Stomach (tissue), 8 donors: ENCODE measurements at regions not wholly inside any gene's neighbourhood (a gene's known extent, or its start where the extent isn't known, plus 50 kb on each side); places are given as distances from the start of the nearest gene placed in this dataset.
A peak's percentile ranks its signal among the peaks of the same experiment; 100 is the strongest.

Experiments
- DNase-seq, 2 donors: peaks; one replicate each; pipeline versions ENCODE4 v3.0.0 to v3.0.0-alpha.2; 2013 to 2019
- H3K27ac ChIP-seq, 5 donors: fragments of 200-600 bp in 4 of 5; sonication (generic) in 4 of 5; one replicate each; pipeline ENCODE4 v1.5.1; 2013 to 2019; ENCODE audit warnings: mild to moderate bottlenecking in 1 of 5, moderate library complexity in 1 of 5
- H3K27me3 ChIP-seq, 3 donors: fragments of 200-600 bp; sonication (generic); one replicate each; pipeline ENCODE4 v1.5.1; 2017 to 2019; ENCODE audit warnings: mixed run types in 1 of 3
- H3K36me3 ChIP-seq, 4 donors: fragments of 200-600 bp; sonication (generic); 1 replicate in 3 of 4; 2 replicates in 1 of 4; pipeline ENCODE4 v1.5.1; 2016 to 2019
- H3K4me1 ChIP-seq, 4 donors: fragments of 200-600 bp; sonication (generic); one replicate each; pipeline ENCODE4 v1.5.1; 2016 to 2019
- H3K4me3 ChIP-seq, 4 donors: fragments of 200-600 bp; sonication (generic) in 3 of 4; one replicate each; pipeline ENCODE4 v1.5.1; 2016 to 2019; ENCODE audit warnings: mild to moderate bottlenecking in 1 of 4
- H3K9me3 ChIP-seq, 4 donors: fragments of 200-600 bp; sonication (generic); one replicate each; pipeline ENCODE4 v1.5.1; 2016 to 2019
- CTCF ChIP-seq, 7 experiments: fragments of 450-650 bp in 4 of 7; fragments of 200-600 bp in 3 of 7; sonication (generic) in 3 of 7; IDR thresholded peaks; one replicate each; pipeline ENCODE4 v1.5.1; 2016 to 2019; ENCODE audit warnings: antibody characterized with exemption in 7 of 7, control low read depth in 2 of 7, mild to moderate bottlenecking in 1 of 7
- EP300 ChIP-seq: sonication (generic); formaldehyde crosslinking; IDR thresholded peaks from one replicate; pipeline ENCODE4 v1.6.1; 2017; ENCODE audit warnings: antibody characterized with exemption
- POLR2A ChIP-seq, 4 donors: fragments of 450-650 bp; IDR thresholded peaks; one replicate each; pipeline ENCODE4 v1.6.1; 2016; ENCODE audit warnings: antibody characterized with exemption in 4 of 4, control low read depth in 2 of 4, mild to moderate bottlenecking in 1 of 4, moderate library complexity in 1 of 4
- POLR2AphosphoS5 ChIP-seq, 3 donors: sonication (generic); formaldehyde crosslinking; IDR thresholded peaks; one replicate each; pipeline ENCODE4 v1.6.1; 2016; ENCODE audit warnings: antibody characterized with exemption in 3 of 3
- WGBS, 5 donors: extraction: QIAGEN DNeasy Blood & Tissue Kit in 3 of 5; methylation state at CpG; one replicate each; pipeline versions ENCODE4 v1.1.5 to v1.1.7; 2013 to 2018; 5-methylcytosine and 5-hydroxymethylcytosine counted together
- intact Hi-C: fragments of 100-400 bp; cut with DNase I; formaldehyde crosslinking; loops from one replicate; pipeline ENCODE4 v1.15.1; 2023; ENCODE audit warnings: low total_unique reads
- donor health status: healthy with polysubstance abuse.
- donor health status: Bipolar disorder and iron deficiency.
- donor health status: healthy.

GRCh38 chr9:89776795-89777525 is 172.1 kb downstream of the GADD45G start:
- Histone ChIP-seq H3K4me3 (no peak overlapping the region), H3K36me3 (no peaks in the 10 kb centered on the region), H3K4me1 (peaks cover 0 to 20% (median 9%) of the 10 kb centered on the region in 4 donors), H3K27ac (no peak overlapping the region), H3K9me3 (no peaks in the 10 kb centered on the region), H3K27me3 (no peaks in the 10 kb centered on the region)
- 84 to 93% (median 89%) methylated on average over 11 of the region's 11 CpGs for WGBS, 5 donors
- intact Hi-C loops: no loop called here
- DNase-seq: no peak
- no peak for TF ChIP-seq CTCF (IDR thresholded peaks at IDR 0.05)
- TF ChIP-seq POLR2AphosphoS5 (IDR thresholded peaks at IDR 0.05): no peak
- TF ChIP-seq POLR2A (IDR thresholded peaks at IDR 0.05): no peak

GRCh38 chr9:89777544-89777943 is 172.7 kb downstream of the GADD45G start:
- Histone ChIP-seq H3K36me3 (no peaks in the 10 kb centered on the region), H3K27me3 (no peaks in the 10 kb centered on the region), H3K27ac (no peak overlapping the region), H3K9me3 (no peaks in the 10 kb centered on the region), H3K4me1 (peaks cover 0 to 23% (median 9%) of the 10 kb centered on the region in 4 donors), H3K4me3 (no peak overlapping the region)
- intact Hi-C loops: no loop called here
- no peak for TF ChIP-seq POLR2AphosphoS5 (IDR thresholded peaks at IDR 0.05)
- no peak for TF ChIP-seq CTCF (IDR thresholded peaks at IDR 0.05)
- no peak for TF ChIP-seq EP300
- TF ChIP-seq POLR2A (IDR thresholded peaks at IDR 0.05): no peak
- no peak for DNase-seq
- 68 to 97% (median 84%) methylated on average over 6 of the region's 6 CpGs for WGBS, 5 donors

GRCh38 chr9:89778100-89779090 is 173.6 kb downstream of the GADD45G start:
- WGBS, 5 donors: 39 to 67% (median 52%) methylated on average over 15 to 22 of the region's 22 CpGs
- intact Hi-C loops: no loop called here
- Histone ChIP-seq H3K4me1 (peaks cover 0 to 23% (median 9%) of the 10 kb centered on the region in 4 donors), H3K9me3 (no peaks in the 10 kb centered on the region), H3K36me3 (no peaks in the 10 kb centered on the region), H3K4me3 (no peak overlapping the region), H3K27me3 (no peaks in the 10 kb centered on the region), H3K27ac (no peak overlapping the region)
- no peak for TF ChIP-seq EP300
- peak in 1 of 2 donors; percentile 67 for DNase-seq

GRCh38 chr9:89779405-89780203 is 174.8 kb downstream of the GADD45G start:
- H3K27me3 ChIP-seq: no peaks in the 10 kb centered on the region

More at GRCh38 chr9:89779405-89780203, 174.8 kb downstream of the GADD45G start:
- no peaks in the 10 kb centered on the region for H3K9me3 ChIP-seq
- peak in 1 of 2 donors; percentile 22 for DNase-seq
- no peak overlapping the region for H3K4me3 ChIP-seq
- TF ChIP-seq POLR2A (IDR thresholded peaks at IDR 0.05) (no peak), CTCF (IDR thresholded peaks at IDR 0.05) (no peak), POLR2AphosphoS5 (IDR thresholded peaks at IDR 0.05) (no peak), EP300 (no peak)
- peaks cover 0 to 23% (median 9%) of the 10 kb centered on the region in 4 donors for H3K4me1 ChIP-seq
- 75 to 85% (median 80%) methylated on average over 7 of the region's 7 CpGs for WGBS, 5 donors
- intact Hi-C loops: no loop called here
- no peak overlapping the region for H3K27ac ChIP-seq
- no peaks in the 10 kb centered on the region for H3K36me3 ChIP-seq
